ENCODE measurements at regions not wholly inside any gene's neighbourhood (a gene's known extent, or its start where the extent isn't known, plus 50 kb on each side); places are given as distances from the start of the nearest gene placed in this dataset.

DNA sequence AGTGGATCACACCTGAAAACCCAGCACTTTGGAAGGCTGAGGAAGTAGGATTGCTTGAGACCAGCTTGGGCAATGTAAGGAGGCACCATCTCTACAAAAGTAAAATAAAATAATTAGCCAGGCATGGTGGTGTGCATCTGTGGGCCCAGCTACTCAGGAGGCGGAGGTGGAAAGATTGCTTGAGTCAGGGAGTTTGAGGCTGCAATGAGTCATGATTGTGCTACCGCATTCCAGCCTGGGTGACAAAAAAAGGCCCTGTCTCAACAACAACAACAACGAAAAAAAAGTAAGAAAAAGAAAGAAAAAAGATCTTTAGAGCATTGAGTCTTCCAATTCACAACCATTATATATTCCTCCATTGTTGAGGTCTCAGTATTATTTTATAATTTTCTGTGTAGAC lies 192.4 kb upstream of the DPH6 start:
- TF ChIP-seq, protein P1, sequence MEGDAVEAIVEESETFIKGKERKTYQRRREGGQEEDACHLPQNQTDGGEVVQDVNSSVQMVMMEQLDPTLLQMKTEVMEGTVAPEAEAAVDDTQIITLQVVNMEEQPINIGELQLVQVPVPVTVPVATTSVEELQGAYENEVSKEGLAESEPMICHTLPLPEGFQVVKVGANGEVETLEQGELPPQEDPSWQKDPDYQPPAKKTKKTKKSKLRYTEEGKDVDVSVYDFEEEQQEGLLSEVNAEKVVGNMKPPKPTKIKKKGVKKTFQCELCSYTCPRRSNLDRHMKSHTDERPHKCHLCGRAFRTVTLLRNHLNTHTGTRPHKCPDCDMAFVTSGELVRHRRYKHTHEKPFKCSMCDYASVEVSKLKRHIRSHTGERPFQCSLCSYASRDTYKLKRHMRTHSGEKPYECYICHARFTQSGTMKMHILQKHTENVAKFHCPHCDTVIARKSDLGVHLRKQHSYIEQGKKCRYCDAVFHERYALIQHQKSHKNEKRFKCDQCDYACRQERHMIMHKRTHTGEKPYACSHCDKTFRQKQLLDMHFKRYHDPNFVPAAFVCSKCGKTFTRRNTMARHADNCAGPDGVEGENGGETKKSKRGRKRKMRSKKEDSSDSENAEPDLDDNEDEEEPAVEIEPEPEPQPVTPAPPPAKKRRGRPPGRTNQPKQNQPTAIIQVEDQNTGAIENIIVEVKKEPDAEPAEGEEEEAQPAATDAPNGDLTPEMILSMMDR (IDR thresholded peaks at IDR 0.05), result no peak
- no peak for TF ChIP-seq EP300 (IDR thresholded peaks at IDR 0.05)
- no peak for TF ChIP-seq POLR2AphosphoS5 (IDR thresholded peaks at IDR 0.05)
- no peak for TF ChIP-seq POLR2A (IDR thresholded peaks at IDR 0.05; ENCODE audit: low read depth)

Measured in esophagus muscularis mucosa (tissue), 4 donors.